Neural crest cell (in vitro differentiated cells): ENCODE measurements at regions not wholly inside any gene's neighbourhood (a gene's known extent, or its start where the extent isn't known, plus 50 kb on each side); places are given as distances from the start of the nearest gene placed in this dataset.
"Not testable (repeated sequence)": the region's sequence is repeated elsewhere in the genome, so short reads cannot be mapped to it uniquely, and the experiment has no call there.

Source experiments
- DNase-seq: peaks from one replicate; pipeline ENCODE4 v3.0.0; 2021; ENCODE audit warnings: low read depth, mixed read lengths, low spot score
- H3K27ac Mint-ChIP-seq: one replicate; pipeline ENCODE4 v1.8.0; 2021; ENCODE audit warnings: mild to moderate bottlenecking, mixed read lengths; ENCODE audit not compliant: unreplicated experiment
- H3K27me3 Mint-ChIP-seq: 2 replicates; pipeline ENCODE4 v1.8.0; 2021; ENCODE audit warnings: low read depth, mild to moderate bottlenecking, mixed read lengths
- H3K36me3 Mint-ChIP-seq: 2 replicates; pipeline ENCODE4 v1.8.0; 2021; ENCODE audit warnings: low read depth, mild to moderate bottlenecking, mixed read lengths
- H3K4me1 Mint-ChIP-seq: 2 replicates; pipeline ENCODE4 v1.8.0; 2021; ENCODE audit warnings: mixed read lengths
- H3K4me3 Mint-ChIP-seq: one replicate; pipeline ENCODE4 v1.8.0; 2021; ENCODE audit warnings: mild to moderate bottlenecking, mixed read lengths
- H3K9me3 Mint-ChIP-seq: 2 replicates; pipeline ENCODE4 v1.8.0; 2021; ENCODE audit warnings: mixed read lengths
- CTCF ChIP-seq: fragments of 200-600 bp; sonication (generic); conservative IDR thresholded peaks from 2 replicates; pipeline ENCODE4 v1.5.0; 2021; ENCODE audit warnings: antibody characterized with exemption, mild to moderate bottlenecking

GRCh38 chr2:142742371-142743214 lies 134.9 kb upstream of the KYNU start:
- Mint-ChIP-seq H3K27me3 (no peaks in the 10 kb centered on the region), H3K27ac (no peak overlapping the region)

GRCh38 chr2:142741764-142742269 lies 135.6 kb upstream of the KYNU start:
- Mint-ChIP-seq H3K27me3 (no peaks in the 10 kb centered on the region), H3K4me1 (no peaks in the 10 kb centered on the region), H3K4me3 (no peak overlapping the region), H3K36me3 (peaks cover 3% of the 10 kb centered on the region), H3K27ac (no peak overlapping the region), H3K9me3 (peaks cover 13% of the 10 kb centered on the region)
- DNase-seq = no peak
- no peak for TF ChIP-seq CTCF

More at GRCh38 chr2:142742371-142743214, 134.9 kb upstream of the KYNU start:
- H3K9me3 Mint-ChIP-seq = peaks cover 13% of the 10 kb centered on the region
- H3K36me3 Mint-ChIP-seq = peaks cover 3% of the 10 kb centered on the region
- H3K4me3 Mint-ChIP-seq = no peak overlapping the region
- DNase-seq = no peak
- no peak for TF ChIP-seq CTCF
- H3K4me1 Mint-ChIP-seq = no peaks in the 10 kb centered on the region

- no peak for DNase-seq
- Mint-ChIP-seq H3K27ac (no peak overlapping the region), H3K27me3 (no peaks in the 10 kb centered on the region), H3K36me3 (no peaks in the 10 kb centered on the region), H3K4me1 (no peaks in the 10 kb centered on the region), H3K4me3 (no peak overlapping the region), H3K9me3 (peaks cover 5% of the 10 kb centered on the region)
- no peak for TF ChIP-seq CTCF
Observed at GRCh38 chr2:142734770-142735169, 142.7 kb upstream of the KYNU start.

GRCh38 chr2:142734231-142734630 lies 143.2 kb upstream of the KYNU start:
- Mint-ChIP-seq H3K27me3 (no peaks in the 10 kb centered on the region), H3K4me1 (no peaks in the 10 kb centered on the region), H3K4me3 (no peak overlapping the region), H3K36me3 (no peaks in the 10 kb centered on the region), H3K27ac (no peak overlapping the region), H3K9me3 (peaks cover 7% of the 10 kb centered on the region)
- TF ChIP-seq CTCF = peak; percentile 39
- no peak for DNase-seq

- not testable (repeated sequence) for H3K9me3 Mint-ChIP-seq, H3K27ac Mint-ChIP-seq
Observed at GRCh38 chr2:142729814-142730213, 147.7 kb upstream of the KYNU start.

GRCh38 chr2:142727821-142728478 lies 149.5 kb upstream of the KYNU start:
- not testable (repeated sequence) for H3K27me3 Mint-ChIP-seq, H3K27ac Mint-ChIP-seq, H3K36me3 Mint-ChIP-seq, H3K4me3 Mint-ChIP-seq, DNase-seq, H3K9me3 Mint-ChIP-seq, H3K4me1 Mint-ChIP-seq

More at GRCh38 chr2:142729814-142730213, 147.7 kb upstream of the KYNU start:
- not testable (repeated sequence) for DNase-seq, H3K27me3 Mint-ChIP-seq, H3K4me3 Mint-ChIP-seq, H3K4me1 Mint-ChIP-seq, H3K36me3 Mint-ChIP-seq
